RWPE2 (cell line): ENCODE measurements at regions not wholly inside any gene's neighbourhood (a gene's known extent, or its start where the extent isn't known, plus 50 kb on each side); places are given as distances from the start of the nearest gene placed in this dataset.

Source experiments
- ATAC-seq: fragments of 200-7000 bp; cut with Tn5 transposase; 3 replicates; pipeline ENCODE4 v1.9.1; 2021; ENCODE audit warnings: low read depth
- DNase-seq: peaks from one replicate; pipeline ENCODE4 v3.0.0-alpha.2; 2020; ENCODE audit warnings: low spot score
- H3K27ac ChIP-seq: fragments of 450-650 bp; 2 replicates; pipeline ENCODE4 v1.5.1; 2017; ENCODE audit warnings: mild to moderate bottlenecking; ENCODE audit not compliant: poor library complexity, severe bottlenecking
- H3K27me3 ChIP-seq: fragments of 250-450 bp; sonication (Bioruptor Pico); 2 replicates; pipeline ENCODE4 v1.5.1; 2021; ENCODE audit warnings: mild to moderate bottlenecking, moderate library complexity; ENCODE audit not compliant: insufficient read depth, poor library complexity, severe bottlenecking
- H3K36me3 ChIP-seq: fragments of 250-450 bp; sonication (Bioruptor Pico); 2 replicates; pipeline ENCODE4 v1.5.1; 2020; ENCODE audit warnings: low read depth, mild to moderate bottlenecking, moderate library complexity
- H3K4me1 ChIP-seq: fragments of 250-450 bp; sonication (Bioruptor Pico); 2 replicates; pipeline ENCODE4 v1.5.1; 2021; ENCODE audit warnings: mild to moderate bottlenecking, moderate library complexity; ENCODE audit not compliant: insufficient read depth, poor library complexity, severe bottlenecking
- H3K4me3 ChIP-seq: fragments of 250-450 bp; sonication (Bioruptor Pico); 2 replicates; pipeline ENCODE4 v1.5.1; 2021; ENCODE audit warnings: mild to moderate bottlenecking, moderate library complexity; ENCODE audit not compliant: severe bottlenecking
- H3K9me3 ChIP-seq: fragments of 250-450 bp; sonication (Bioruptor Pico); 2 replicates; pipeline ENCODE4 v1.5.1; 2021; ENCODE audit warnings: mild to moderate bottlenecking, moderate library complexity; ENCODE audit not compliant: severe bottlenecking
- TF ChIP-seq, protein P1 (sequence below): fragments of 450-650 bp; IDR thresholded peaks from one replicate; pipeline ENCODE4 v1.5.1; 2017; ENCODE audit warnings: mild to moderate bottlenecking, moderate library complexity; ENCODE audit not compliant: poor library complexity, severe bottlenecking

DNA sequence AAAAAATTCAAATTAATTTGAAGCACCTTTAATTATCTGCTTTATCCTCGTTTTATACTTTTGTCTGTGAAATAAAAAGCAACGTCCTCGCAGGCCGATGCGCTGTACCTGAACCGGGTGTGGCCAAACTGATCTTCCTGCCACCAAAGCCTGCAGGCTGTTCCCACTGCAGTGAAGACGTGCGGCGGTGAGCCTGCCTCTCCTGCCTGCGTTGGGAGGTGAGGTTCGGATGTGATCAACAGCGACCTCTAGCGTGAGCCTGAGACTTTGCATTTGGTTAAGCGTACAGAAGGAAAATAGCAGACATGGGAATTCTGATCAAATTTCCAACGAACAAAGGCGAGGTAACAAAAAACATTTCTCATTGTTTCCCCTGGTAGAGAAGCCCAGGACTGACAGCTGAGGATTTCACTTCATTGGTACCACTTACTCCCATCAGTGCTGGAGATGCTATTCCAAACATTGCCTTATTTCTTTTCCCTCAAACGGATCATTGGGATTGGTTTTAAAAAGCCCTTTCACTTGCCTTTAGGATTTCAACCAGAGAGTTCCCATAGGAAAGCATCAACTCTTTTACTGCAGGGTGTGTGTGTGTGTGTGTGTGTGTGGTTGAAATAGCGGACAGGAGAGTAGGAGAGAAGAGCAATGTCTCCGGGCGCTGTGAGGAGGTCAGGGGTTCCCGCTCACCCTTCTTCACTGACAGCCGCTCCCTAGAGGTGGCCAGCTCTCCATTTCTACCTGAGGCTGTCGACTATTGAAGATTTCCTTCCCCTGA is 56.6 kb upstream of the CCN6 start:
- Histone ChIP-seq H3K4me3 (no peak overlapping the region), H3K27ac (no peak overlapping the region), H3K9me3 (no peaks in the 10 kb centered on the region), H3K27me3 (no peaks in the 10 kb centered on the region), H3K4me1 (peaks cover 20% of the 10 kb centered on the region), H3K36me3 (no peaks in the 10 kb centered on the region)
- ATAC-seq, result peak; percentile 92
- peak; percentile 83 for DNase-seq
- TF ChIP-seq, protein P1, sequence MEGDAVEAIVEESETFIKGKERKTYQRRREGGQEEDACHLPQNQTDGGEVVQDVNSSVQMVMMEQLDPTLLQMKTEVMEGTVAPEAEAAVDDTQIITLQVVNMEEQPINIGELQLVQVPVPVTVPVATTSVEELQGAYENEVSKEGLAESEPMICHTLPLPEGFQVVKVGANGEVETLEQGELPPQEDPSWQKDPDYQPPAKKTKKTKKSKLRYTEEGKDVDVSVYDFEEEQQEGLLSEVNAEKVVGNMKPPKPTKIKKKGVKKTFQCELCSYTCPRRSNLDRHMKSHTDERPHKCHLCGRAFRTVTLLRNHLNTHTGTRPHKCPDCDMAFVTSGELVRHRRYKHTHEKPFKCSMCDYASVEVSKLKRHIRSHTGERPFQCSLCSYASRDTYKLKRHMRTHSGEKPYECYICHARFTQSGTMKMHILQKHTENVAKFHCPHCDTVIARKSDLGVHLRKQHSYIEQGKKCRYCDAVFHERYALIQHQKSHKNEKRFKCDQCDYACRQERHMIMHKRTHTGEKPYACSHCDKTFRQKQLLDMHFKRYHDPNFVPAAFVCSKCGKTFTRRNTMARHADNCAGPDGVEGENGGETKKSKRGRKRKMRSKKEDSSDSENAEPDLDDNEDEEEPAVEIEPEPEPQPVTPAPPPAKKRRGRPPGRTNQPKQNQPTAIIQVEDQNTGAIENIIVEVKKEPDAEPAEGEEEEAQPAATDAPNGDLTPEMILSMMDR, result peak; percentile 95

DNA sequence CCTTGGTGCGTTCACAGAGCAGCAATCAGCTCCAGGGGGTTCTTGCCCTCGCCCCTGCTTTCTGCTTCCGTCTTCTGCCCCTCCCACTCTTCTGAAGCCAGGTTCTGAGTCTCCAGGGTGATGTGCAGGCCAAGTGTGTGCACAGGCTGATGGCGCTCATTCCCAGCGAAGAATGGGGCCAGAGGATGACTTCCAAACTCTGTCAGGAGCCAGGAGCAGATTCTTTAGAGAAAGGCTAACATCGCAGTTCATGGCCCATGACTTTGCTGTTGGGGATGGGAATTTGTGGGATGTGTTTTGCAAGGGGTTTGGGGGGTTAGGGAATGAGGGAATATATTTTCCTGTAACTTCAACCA is 56.1 kb upstream of the CCN6 start:
- Histone ChIP-seq H3K27me3 (no peaks in the 10 kb centered on the region), H3K27ac (no peak overlapping the region), H3K4me3 (no peak overlapping the region), H3K4me1 (peaks cover 19% of the 10 kb centered on the region), H3K9me3 (no peaks in the 10 kb centered on the region), H3K36me3 (no peaks in the 10 kb centered on the region)
- no peak for DNase-seq
- no peak for ATAC-seq
- TF ChIP-seq, protein P1, result no peak

GRCh38 chr6:112002307-112002706 is 51.6 kb upstream of the CCN6 start:
- Histone ChIP-seq H3K9me3 (no peaks in the 10 kb centered on the region), H3K27me3 (no peaks in the 10 kb centered on the region), H3K27ac (no peak overlapping the region), H3K4me1 (no peaks in the 10 kb centered on the region), H3K4me3 (no peak overlapping the region), H3K36me3 (no peaks in the 10 kb centered on the region)
- TF ChIP-seq, protein P1, result no peak
- ATAC-seq, result no peak
- DNase-seq, result no peak
